Adrenal gland (tissue), 5 donors: ENCODE measurements at regions not wholly inside any gene's neighbourhood (a gene's known extent, or its start where the extent isn't known, plus 50 kb on each side); places are given as distances from the start of the nearest gene placed in this dataset.

Experiments used
- CTCF ChIP-seq, 6 experiments: fragments of 450-650 bp in 4 of 6; fragments of 200-600 bp in 2 of 6; sonication (generic) in 1 of 6; IDR thresholded peaks; 1 replicate in 5 of 6; 2 replicates in 1 of 6; pipeline versions ENCODE4 v1.5.1 to v1.8.0; 2016 to 2021; ENCODE audit warnings: antibody characterized with exemption in 6 of 6, mild to moderate bottlenecking in 2 of 6, moderate library complexity in 1 of 6
- POLR2A ChIP-seq, 2 donors: fragments of 450-650 bp; IDR thresholded peaks; one replicate each; pipeline ENCODE4 v1.6.1; 2017; ENCODE audit warnings: antibody characterized with exemption in 2 of 2, mild to moderate bottlenecking in 2 of 2, moderate library complexity in 1 of 2
- donor health status: DM: no; HTN: no; CAD: no.

GRCh38 chr13:22468824-22469223, 712.0 kb upstream of the SGCG start:
- TF ChIP-seq CTCF (IDR thresholded peaks at IDR 0.05) (no peak), POLR2A (IDR thresholded peaks at IDR 0.05) (no peak)
